Osteoblast (primary cell): ENCODE measurements at regions not wholly inside any gene's neighbourhood (a gene's known extent, or its start where the extent isn't known, plus 50 kb on each side); places are given as distances from the start of the nearest gene placed in this dataset.
"Not testable (repeated sequence)": the region's sequence is repeated elsewhere in the genome, so short reads cannot be mapped to it uniquely, and the experiment has no call there.

Source experiments
- DNase-seq: peaks from one replicate; pipeline ENCODE4 v3.0.0; 2011; ENCODE audit warnings: low spot score, mixed read lengths; ENCODE audit not compliant: insufficient read length; ENCODE audit errors: missing footprints
- H2AFZ ChIP-seq: 2 replicates; pipeline ENCODE4 v1.6.0; 2011; ENCODE audit warnings: mild to moderate bottlenecking, low read length
- H3K27ac ChIP-seq: 2 replicates; pipeline ENCODE4 v1.5.1; 2011; ENCODE audit warnings: mild to moderate bottlenecking, low read depth, low read length, moderate library complexity
- H3K27me3 ChIP-seq: 2 replicates; pipeline ENCODE4 v1.6.0; 2012; ENCODE audit warnings: mild to moderate bottlenecking, control low read depth, inconsistent platforms, low read length, moderate library complexity; ENCODE audit not compliant: insufficient read depth
- H3K36me3 ChIP-seq: 2 replicates; pipeline ENCODE4 v1.5.1; 2011; ENCODE audit warnings: mild to moderate bottlenecking, low read length, control low read depth, moderate library complexity; ENCODE audit not compliant: insufficient read depth
- H3K4me1 ChIP-seq: 2 replicates; pipeline ENCODE4 v1.5.1; 2011; ENCODE audit warnings: mild to moderate bottlenecking, low read length, control low read depth, moderate library complexity; ENCODE audit not compliant: insufficient read depth
- H3K4me2 ChIP-seq: 2 replicates; pipeline ENCODE4 v1.6.0; 2011; ENCODE audit warnings: mild to moderate bottlenecking, low read length; ENCODE audit not compliant: insufficient read depth
- H3K4me3 ChIP-seq: fragments of 200-600 bp; sonication (generic); 3 replicates; pipeline ENCODE4 v1.5.1; 2012; ENCODE audit warnings: mild to moderate bottlenecking, low read length, inconsistent platforms; ENCODE audit not compliant: insufficient read depth
- H3K79me2 ChIP-seq: 2 replicates; pipeline ENCODE4 v1.6.0; 2012; ENCODE audit warnings: mild to moderate bottlenecking, low read length, control low read depth, inconsistent platforms; ENCODE audit not compliant: insufficient read depth
- H3K9me3 ChIP-seq: 2 replicates; pipeline ENCODE4 v1.5.1; 2011; ENCODE audit warnings: low read depth, low read length, control low read depth
- H4K20me1 ChIP-seq: 2 replicates; pipeline ENCODE4 v1.6.0; 2012; ENCODE audit warnings: mild to moderate bottlenecking, low read length, control low read depth; ENCODE audit not compliant: insufficient read depth
- TF ChIP-seq, protein P1 (sequence below): IDR thresholded peaks from 2 replicates; pipeline ENCODE4 v1.5.1; 2011; ENCODE audit warnings: mild to moderate bottlenecking, low read depth, low read length, moderate library complexity; ENCODE audit errors: extremely low read depth

DNA sequence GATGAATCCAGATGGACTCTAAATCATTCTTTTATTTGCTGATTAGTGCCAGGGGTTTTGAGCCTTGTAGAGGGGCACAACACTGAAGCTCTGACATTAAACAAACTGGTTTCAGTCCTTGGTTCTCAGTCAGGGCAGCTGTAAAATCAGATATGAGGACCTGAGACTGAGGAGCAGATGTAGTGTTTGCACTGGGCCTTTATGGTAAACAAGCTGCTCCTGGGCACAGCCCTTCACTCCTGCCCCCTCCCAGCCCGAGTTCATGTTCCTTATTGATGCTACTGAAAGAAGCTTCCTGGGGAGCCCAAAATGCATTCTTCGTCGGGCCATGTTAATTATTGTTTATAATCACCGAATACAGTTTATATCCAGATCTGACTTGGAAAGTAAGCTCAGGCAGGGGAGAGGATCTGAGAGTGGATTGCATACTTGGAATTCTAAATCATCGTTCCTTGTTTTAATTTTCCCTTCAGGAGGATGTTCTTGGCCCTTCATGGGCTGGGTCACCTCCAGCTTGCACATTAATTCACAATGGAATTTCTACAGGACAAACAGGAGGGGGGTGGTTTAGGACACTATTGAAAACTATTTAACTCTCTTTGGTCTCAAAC lies 213.5 kb downstream of the FGF9 start:
- peaks cover 3% of the 10 kb centered on the region for H3K9me3 ChIP-seq
- TF ChIP-seq, protein P1, sequence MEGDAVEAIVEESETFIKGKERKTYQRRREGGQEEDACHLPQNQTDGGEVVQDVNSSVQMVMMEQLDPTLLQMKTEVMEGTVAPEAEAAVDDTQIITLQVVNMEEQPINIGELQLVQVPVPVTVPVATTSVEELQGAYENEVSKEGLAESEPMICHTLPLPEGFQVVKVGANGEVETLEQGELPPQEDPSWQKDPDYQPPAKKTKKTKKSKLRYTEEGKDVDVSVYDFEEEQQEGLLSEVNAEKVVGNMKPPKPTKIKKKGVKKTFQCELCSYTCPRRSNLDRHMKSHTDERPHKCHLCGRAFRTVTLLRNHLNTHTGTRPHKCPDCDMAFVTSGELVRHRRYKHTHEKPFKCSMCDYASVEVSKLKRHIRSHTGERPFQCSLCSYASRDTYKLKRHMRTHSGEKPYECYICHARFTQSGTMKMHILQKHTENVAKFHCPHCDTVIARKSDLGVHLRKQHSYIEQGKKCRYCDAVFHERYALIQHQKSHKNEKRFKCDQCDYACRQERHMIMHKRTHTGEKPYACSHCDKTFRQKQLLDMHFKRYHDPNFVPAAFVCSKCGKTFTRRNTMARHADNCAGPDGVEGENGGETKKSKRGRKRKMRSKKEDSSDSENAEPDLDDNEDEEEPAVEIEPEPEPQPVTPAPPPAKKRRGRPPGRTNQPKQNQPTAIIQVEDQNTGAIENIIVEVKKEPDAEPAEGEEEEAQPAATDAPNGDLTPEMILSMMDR, result no peak
- H3K4me3 ChIP-seq, result no peak overlapping the region
- H3K36me3 ChIP-seq, result no peaks in the 10 kb centered on the region
- H3K27me3 ChIP-seq, result no peaks in the 10 kb centered on the region
- no peaks in the 10 kb centered on the region for H3K4me1 ChIP-seq
- no peaks in the 10 kb centered on the region for H3K79me2 ChIP-seq
- H3K4me2 ChIP-seq, result no peak overlapping the region
- H3K27ac ChIP-seq, result no peak overlapping the region
- DNase-seq, result no peak
- no peaks in the 10 kb centered on the region for H4K20me1 ChIP-seq
- H2AFZ ChIP-seq, result no peak overlapping the region

DNA sequence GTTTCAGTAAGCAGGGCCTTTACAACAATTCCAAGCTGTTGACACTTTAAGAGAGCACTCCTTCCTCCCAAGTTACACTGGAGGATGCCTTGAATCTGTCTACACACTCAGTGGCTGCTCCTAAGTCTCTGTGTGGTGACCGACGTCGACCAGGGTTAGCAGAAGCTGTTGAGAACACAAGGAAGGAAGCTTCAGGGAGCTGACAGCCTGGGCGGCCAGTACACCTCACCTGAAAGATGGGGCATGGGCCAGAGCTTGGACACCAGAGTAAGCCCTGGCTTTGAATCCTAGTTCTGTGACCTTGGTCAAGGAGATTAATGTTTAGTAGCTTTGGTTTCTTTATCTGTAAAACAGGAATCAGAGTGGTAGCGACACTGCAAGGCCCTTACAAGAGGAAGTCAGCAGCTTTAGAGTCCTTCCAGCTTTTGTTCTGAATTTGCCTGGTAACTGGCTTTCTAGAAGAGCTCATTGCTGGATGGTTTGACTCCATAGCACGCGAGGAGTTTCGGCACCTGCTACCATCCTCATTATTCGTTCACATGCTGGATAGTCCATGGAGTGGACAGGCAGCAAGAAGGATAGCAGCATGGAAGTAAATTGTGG lies 214.2 kb downstream of the FGF9 start:
- H3K27ac ChIP-seq, result no peak overlapping the region
- no peaks in the 10 kb centered on the region for H3K27me3 ChIP-seq
- no peak overlapping the region for H2AFZ ChIP-seq
- no peaks in the 10 kb centered on the region for H3K4me1 ChIP-seq
- H3K36me3 ChIP-seq, result no peaks in the 10 kb centered on the region
- no peaks in the 10 kb centered on the region for H3K79me2 ChIP-seq
- no peaks in the 10 kb centered on the region for H4K20me1 ChIP-seq
- no peak for DNase-seq
- H3K4me3 ChIP-seq, result no peak overlapping the region
- no peak overlapping the region for H3K4me2 ChIP-seq
- peaks cover 5% of the 10 kb centered on the region for H3K9me3 ChIP-seq
- TF ChIP-seq, protein P1, result no peak

DNA sequence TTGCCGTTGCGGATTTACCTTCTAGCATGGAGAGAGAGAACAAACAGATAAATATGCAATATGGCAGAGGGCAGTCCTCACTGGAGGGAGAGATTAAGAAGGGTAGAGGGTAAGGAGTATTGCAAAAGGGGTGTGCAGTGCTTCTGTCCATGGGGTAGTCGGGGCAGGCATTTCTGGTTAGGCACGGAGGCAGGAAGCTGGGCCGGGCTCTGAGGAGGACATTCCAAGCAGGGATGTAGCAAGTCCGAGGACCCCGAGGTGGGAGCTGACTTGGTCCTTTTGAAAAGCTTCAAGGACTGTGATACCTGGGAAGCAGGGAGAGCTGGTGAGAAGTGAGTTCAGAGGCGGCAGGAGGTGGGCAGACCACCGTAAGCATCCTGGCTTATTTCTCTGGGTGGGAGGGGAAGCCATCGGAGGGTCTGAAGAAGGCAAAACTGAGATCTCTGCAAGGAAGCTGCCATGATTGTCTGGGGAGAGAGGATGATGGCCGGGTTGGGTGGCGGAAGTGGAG lies 214.9 kb downstream of the FGF9 start:
- TF ChIP-seq, protein P1, result no peak
- Histone ChIP-seq H3K79me2 (no peaks in the 10 kb centered on the region), H3K4me2 (no peak overlapping the region), H2AFZ (no peak overlapping the region), H3K36me3 (no peaks in the 10 kb centered on the region), H4K20me1 (no peaks in the 10 kb centered on the region), H3K27me3 (no peaks in the 10 kb centered on the region), H3K27ac (no peak overlapping the region), H3K4me3 (no peak overlapping the region), H3K4me1 (no peaks in the 10 kb centered on the region), H3K9me3 (peaks cover 7% of the 10 kb centered on the region)
- no peak for DNase-seq

DNA sequence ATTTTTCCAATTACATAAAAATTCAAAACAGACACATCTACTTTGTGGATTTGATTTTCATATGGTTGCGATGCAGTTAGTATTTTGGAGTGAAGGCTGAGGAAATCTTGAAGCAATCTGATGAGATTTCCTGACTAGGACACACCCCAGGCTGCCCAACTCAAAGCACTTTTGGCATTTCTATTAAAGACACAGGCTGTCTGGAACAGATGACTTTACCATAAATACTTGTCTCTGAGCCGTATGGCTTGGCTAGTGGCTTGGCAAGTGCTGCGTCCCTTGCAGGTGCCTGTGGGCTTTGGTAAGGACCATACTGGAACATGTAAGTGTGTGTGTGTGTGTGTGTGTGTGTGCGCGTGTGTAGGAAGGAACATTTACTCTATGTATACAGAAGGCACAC lies 218.8 kb downstream of the FGF9 start:
- H3K4me1 ChIP-seq, result no peaks in the 10 kb centered on the region
- no peak for DNase-seq
- no peaks in the 10 kb centered on the region for H3K79me2 ChIP-seq
- H4K20me1 ChIP-seq, result no peaks in the 10 kb centered on the region
- no peaks in the 10 kb centered on the region for H3K36me3 ChIP-seq
- H3K9me3 ChIP-seq, result peaks cover 4% of the 10 kb centered on the region
- TF ChIP-seq, protein P1, result no peak
- H3K4me2 ChIP-seq, result no peak overlapping the region
- no peak overlapping the region for H3K4me3 ChIP-seq
- H3K27me3 ChIP-seq, result no peaks in the 10 kb centered on the region
- H3K27ac ChIP-seq, result no peak overlapping the region
- H2AFZ ChIP-seq, result no peak overlapping the region

DNA sequence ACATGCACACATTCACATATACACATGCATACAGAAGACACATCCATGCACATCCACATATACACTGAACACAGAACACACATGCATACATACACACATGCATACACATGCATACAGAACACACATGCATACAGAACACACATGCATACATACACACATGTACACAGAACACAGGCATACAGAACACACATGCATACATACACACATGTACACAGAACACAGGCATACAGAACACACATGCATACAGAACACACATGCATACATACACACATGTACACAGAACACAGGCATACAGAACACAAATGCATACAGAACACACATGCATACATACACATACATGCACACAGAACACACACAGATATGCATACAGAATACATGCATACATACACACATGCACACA lies 219.3 kb downstream of the FGF9 start:
- H3K4me3 ChIP-seq, H3K27ac ChIP-seq, DNase-seq, H3K79me2 ChIP-seq, H3K4me2 ChIP-seq, H3K4me1 ChIP-seq, H2AFZ ChIP-seq, H4K20me1 ChIP-seq, H3K36me3 ChIP-seq, H3K27me3 ChIP-seq, H3K9me3 ChIP-seq: not testable (repeated sequence)
